HL-60 (cell line): ENCODE measurements at regions not wholly inside any gene's neighbourhood (a gene's known extent, or its start where the extent isn't known, plus 50 kb on each side); places are given as distances from the start of the nearest gene placed in this dataset.

Source experiments
- DNase-seq, 2 experiments: peaks; one replicate each; pipeline ENCODE4 v3.0.0-alpha.2; 2010 to 2020; ENCODE audit warnings: low read depth in 1 of 2, low spot score in 1 of 2
- H3K27ac ChIP-seq: fragments of 250-450 bp; sonication (Bioruptor Pico); replicated peaks from 2 replicates; pipeline ENCODE4 v1.5.1; 2020; ENCODE audit warnings: mild to moderate bottlenecking, moderate library complexity
- H3K27me3 ChIP-seq: fragments of 250-450 bp; sonication (Bioruptor Pico); 2 replicates; pipeline ENCODE4 v1.5.1; 2021; ENCODE audit warnings: mild to moderate bottlenecking, moderate library complexity; ENCODE audit not compliant: insufficient read depth, poor library complexity, severe bottlenecking
- H3K4me3 ChIP-seq: replicated peaks from 2 replicates; pipeline ENCODE4 v1.5.1; 2011; ENCODE audit warnings: mild to moderate bottlenecking, control low read depth, low read length; ENCODE audit not compliant: insufficient read depth
- GABPA ChIP-seq: IDR thresholded peaks from 2 replicates; pipeline ENCODE4 v1.6.1; 2012; ENCODE audit warnings: low read depth
- POLR2AphosphoS5 ChIP-seq: IDR thresholded peaks from 2 replicates; pipeline ENCODE4 v1.6.1; 2012; ENCODE audit warnings: low read depth
- SPI1 ChIP-seq: IDR thresholded peaks from 2 replicates; pipeline ENCODE4 v1.6.1; 2012; ENCODE audit warnings: low read depth, mild to moderate bottlenecking, borderline replicate concordance
- TF ChIP-seq, protein P1 (sequence below): IDR thresholded peaks from one replicate; pipeline ENCODE4 v1.5.1; 2011; ENCODE audit warnings: low read length, control low read depth, inconsistent platforms; ENCODE audit not compliant: insufficient read depth
- TF ChIP-seq, protein P2 (sequence below): IDR thresholded peaks from 2 replicates; pipeline ENCODE4 v1.6.1; 2012; ENCODE audit warnings: low read depth; ENCODE audit not compliant: insufficient replicate concordance

- no peak overlapping the region for H3K27ac ChIP-seq
- TF ChIP-seq POLR2AphosphoS5 (no peak), SPI1 (no peak)
- TF ChIP-seq, protein P1, sequence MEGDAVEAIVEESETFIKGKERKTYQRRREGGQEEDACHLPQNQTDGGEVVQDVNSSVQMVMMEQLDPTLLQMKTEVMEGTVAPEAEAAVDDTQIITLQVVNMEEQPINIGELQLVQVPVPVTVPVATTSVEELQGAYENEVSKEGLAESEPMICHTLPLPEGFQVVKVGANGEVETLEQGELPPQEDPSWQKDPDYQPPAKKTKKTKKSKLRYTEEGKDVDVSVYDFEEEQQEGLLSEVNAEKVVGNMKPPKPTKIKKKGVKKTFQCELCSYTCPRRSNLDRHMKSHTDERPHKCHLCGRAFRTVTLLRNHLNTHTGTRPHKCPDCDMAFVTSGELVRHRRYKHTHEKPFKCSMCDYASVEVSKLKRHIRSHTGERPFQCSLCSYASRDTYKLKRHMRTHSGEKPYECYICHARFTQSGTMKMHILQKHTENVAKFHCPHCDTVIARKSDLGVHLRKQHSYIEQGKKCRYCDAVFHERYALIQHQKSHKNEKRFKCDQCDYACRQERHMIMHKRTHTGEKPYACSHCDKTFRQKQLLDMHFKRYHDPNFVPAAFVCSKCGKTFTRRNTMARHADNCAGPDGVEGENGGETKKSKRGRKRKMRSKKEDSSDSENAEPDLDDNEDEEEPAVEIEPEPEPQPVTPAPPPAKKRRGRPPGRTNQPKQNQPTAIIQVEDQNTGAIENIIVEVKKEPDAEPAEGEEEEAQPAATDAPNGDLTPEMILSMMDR: no peak
- TF ChIP-seq, protein P2, sequence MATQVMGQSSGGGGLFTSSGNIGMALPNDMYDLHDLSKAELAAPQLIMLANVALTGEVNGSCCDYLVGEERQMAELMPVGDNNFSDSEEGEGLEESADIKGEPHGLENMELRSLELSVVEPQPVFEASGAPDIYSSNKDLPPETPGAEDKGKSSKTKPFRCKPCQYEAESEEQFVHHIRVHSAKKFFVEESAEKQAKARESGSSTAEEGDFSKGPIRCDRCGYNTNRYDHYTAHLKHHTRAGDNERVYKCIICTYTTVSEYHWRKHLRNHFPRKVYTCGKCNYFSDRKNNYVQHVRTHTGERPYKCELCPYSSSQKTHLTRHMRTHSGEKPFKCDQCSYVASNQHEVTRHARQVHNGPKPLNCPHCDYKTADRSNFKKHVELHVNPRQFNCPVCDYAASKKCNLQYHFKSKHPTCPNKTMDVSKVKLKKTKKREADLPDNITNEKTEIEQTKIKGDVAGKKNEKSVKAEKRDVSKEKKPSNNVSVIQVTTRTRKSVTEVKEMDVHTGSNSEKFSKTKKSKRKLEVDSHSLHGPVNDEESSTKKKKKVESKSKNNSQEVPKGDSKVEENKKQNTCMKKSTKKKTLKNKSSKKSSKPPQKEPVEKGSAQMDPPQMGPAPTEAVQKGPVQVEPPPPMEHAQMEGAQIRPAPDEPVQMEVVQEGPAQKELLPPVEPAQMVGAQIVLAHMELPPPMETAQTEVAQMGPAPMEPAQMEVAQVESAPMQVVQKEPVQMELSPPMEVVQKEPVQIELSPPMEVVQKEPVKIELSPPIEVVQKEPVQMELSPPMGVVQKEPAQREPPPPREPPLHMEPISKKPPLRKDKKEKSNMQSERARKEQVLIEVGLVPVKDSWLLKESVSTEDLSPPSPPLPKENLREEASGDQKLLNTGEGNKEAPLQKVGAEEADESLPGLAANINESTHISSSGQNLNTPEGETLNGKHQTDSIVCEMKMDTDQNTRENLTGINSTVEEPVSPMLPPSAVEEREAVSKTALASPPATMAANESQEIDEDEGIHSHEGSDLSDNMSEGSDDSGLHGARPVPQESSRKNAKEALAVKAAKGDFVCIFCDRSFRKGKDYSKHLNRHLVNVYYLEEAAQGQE: no peak
- no peak for DNase-seq
- H3K4me3 ChIP-seq: no peak overlapping the region
- no peaks in the 10 kb centered on the region for H3K27me3 ChIP-seq
Observed at GRCh38 chr10:36195364-36195763, 553.3 kb upstream of the FZD8 start.

- TF ChIP-seq, protein P2: no peak
- TF ChIP-seq GABPA (no peak), POLR2AphosphoS5 (no peak), SPI1 (no peak)
- TF ChIP-seq, protein P1: no peak
- DNase-seq: no peak
Observed at GRCh38 chr10:36194276-36194675, 552.2 kb upstream of the FZD8 start.

DNA sequence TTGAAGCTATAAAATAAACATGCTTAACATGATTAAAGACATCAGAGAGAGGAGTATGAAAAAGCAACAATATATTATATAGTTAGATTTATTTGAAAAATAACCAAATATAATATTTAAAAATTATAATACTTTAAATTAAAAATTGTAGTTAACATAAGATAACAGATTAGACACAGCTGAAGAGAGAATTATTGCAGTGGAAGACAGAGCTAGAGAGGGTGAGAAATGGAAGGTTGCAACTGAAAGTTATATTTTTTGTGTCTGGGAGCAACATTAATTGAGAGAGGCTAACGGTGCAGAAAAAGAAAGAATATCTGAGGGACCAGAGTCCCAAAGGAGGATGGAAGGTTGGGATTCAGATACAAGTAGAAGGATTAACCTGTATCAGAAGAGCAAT is 548.9 kb upstream of the FZD8 start:
- TF ChIP-seq GABPA (no peak), SPI1 (no peak), POLR2AphosphoS5 (no peak)
- TF ChIP-seq, protein P1: no peak
- TF ChIP-seq, protein P2: no peak
- H3K27me3 ChIP-seq: no peaks in the 10 kb centered on the region
- H3K4me3 ChIP-seq: no peak overlapping the region
- no peak for DNase-seq
- H3K27ac ChIP-seq: no peak overlapping the region

More at GRCh38 chr10:36194276-36194675, 552.2 kb upstream of the FZD8 start:
- Histone ChIP-seq H3K4me3 (no peak overlapping the region), H3K27me3 (no peaks in the 10 kb centered on the region), H3K27ac (no peak overlapping the region)
